NCI-H2196 (cell line): ENCODE measurements at regions not wholly inside any gene's neighbourhood (a gene's known extent, or its start where the extent isn't known, plus 50 kb on each side); places are given as distances from the start of the nearest gene placed in this dataset.

Experiments used
- DNase-seq: peaks from one replicate; lab custom pipeline; 2025; ENCODE audit not compliant: unreplicated experiment; lab: John Stamatoyannopoulos, UW

- no peak for DNase-seq
Measured at GRCh38 chr5:93320920-93321445, 260.0 kb downstream of the NR2F1-AS1 start.

GRCh38 chr5:93313672-93314071 is 267.3 kb downstream of the NR2F1-AS1 start:
- DNase-seq: no peak

- DNase-seq: no peak
Measured at GRCh38 chr5:93311881-93312280, 269.1 kb downstream of the NR2F1-AS1 start.

- no peak for DNase-seq
Measured at GRCh38 chr5:93307557-93307956, 273.5 kb downstream of the NR2F1-AS1 start.

GRCh38 chr5:93305984-93306383 is 275.0 kb downstream of the NR2F1-AS1 start:
- DNase-seq: peak; percentile 5

- no peak for DNase-seq
Measured at GRCh38 chr5:93304456-93305250, 276.4 kb downstream of the NR2F1-AS1 start.

- DNase-seq: no peak
Measured at GRCh38 chr5:93303291-93303691, 277.7 kb downstream of the NR2F1-AS1 start.

GRCh38 chr5:93302711-93303110 is 278.3 kb downstream of the NR2F1-AS1 start:
- no peak for DNase-seq

GRCh38 chr5:93300945-93301344 is 280.1 kb downstream of the NR2F1-AS1 start:
- DNase-seq: no peak

GRCh38 chr5:93300309-93300923 is 280.6 kb downstream of the NR2F1-AS1 start:
- no peak for DNase-seq

- DNase-seq: no peak
Measured at GRCh38 chr5:93299681-93300308, 281.2 kb downstream of the NR2F1-AS1 start.

GRCh38 chr5:93297116-93297515 is 283.9 kb downstream of the NR2F1-AS1 start:
- DNase-seq: no peak

GRCh38 chr5:93296338-93296737 is 284.7 kb downstream of the NR2F1-AS1 start:
- DNase-seq: no peak

GRCh38 chr5:93294996-93295395 is 286.0 kb downstream of the NR2F1-AS1 start:
- DNase-seq: no peak

- DNase-seq: no peak
Measured at GRCh38 chr5:93294199-93294598, 286.8 kb downstream of the NR2F1-AS1 start.

- DNase-seq: no peak
Measured at GRCh38 chr5:93289942-93290341, 291.1 kb downstream of the NR2F1-AS1 start.

- no peak for DNase-seq
Measured at GRCh38 chr5:93285461-93285860, 295.6 kb downstream of the NR2F1-AS1 start.

GRCh38 chr5:93281980-93282772 is 298.8 kb downstream of the NR2F1-AS1 start:
- no peak for DNase-seq

- no peak for DNase-seq
Measured at GRCh38 chr5:93280518-93280917, 300.5 kb downstream of the NR2F1-AS1 start.

- no peak for DNase-seq
Measured at GRCh38 chr5:93279296-93279963, 301.6 kb downstream of the NR2F1-AS1 start.

GRCh38 chr5:93278896-93279295 is 302.1 kb downstream of the NR2F1-AS1 start:
- DNase-seq: no peak
